GM10248 (cell line): ENCODE measurements at regions not wholly inside any gene's neighbourhood (a gene's known extent, or its start where the extent isn't known, plus 50 kb on each side); places are given as distances from the start of the nearest gene placed in this dataset.

Experiments
- CTCF ChIA-PET: fragments of 300-600 bp; sonication (Branson Sonifier 250); formaldehyde crosslinking; extraction: SDS; loops from one replicate; lab custom pipeline; 2021; ENCODE audit warnings: antibody characterized with exemption; lab: Yijun Ruan, JAX
- POLR2A ChIA-PET: fragments of 350-650 bp; sonication (Branson Sonifier 250); formaldehyde crosslinking; extraction: SDS; loops from one replicate; lab custom pipeline; 2020; ENCODE audit warnings: antibody characterized with exemption; lab: Yijun Ruan, JAX
- DNase-seq: peaks from one replicate; pipeline ENCODE4 v3.0.0; 2012; ENCODE audit errors: extremely low spot score
- TF ChIP-seq, protein P1 (sequence below): IDR thresholded peaks from 2 replicates; pipeline ENCODE4 v1.5.1; 2012; ENCODE audit warnings: mild to moderate bottlenecking, low read depth; ENCODE audit errors: extremely low read depth, missing control alignments, control extremely low read depth

DNA sequence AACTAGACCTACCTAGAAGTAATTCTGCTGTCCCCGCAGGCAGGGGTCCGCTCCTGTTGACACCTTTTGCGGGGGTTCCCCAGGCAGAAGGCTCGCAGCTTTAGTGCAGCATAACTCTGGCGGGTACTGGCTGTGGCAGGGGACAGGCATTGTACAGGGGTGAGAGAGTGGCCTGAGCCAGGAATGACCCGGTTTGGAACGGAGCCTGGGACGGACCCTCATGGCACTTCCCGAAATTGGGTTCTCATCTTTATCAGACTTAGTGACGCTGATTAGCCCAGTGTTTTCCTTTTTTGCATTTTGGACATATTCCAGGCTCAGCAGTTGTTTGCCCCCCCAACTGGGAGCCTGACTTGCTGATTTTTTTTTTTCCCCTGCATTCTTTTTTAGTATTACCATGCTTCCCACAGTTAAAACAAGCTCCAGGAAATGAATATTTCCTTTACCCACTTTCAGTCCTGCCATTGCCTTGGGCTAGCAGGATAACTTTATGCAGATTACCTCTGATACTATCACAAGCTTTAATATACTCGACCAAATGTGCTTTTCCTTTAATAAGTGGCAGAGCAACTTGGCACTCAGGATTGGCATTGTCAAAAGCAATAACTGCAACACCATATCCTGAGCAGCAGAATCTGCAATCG, 55.8 kb upstream of the WDR1 start:
- no peak for DNase-seq
- POLR2A ChIA-PET = no interaction called here
- CTCF ChIA-PET = interaction anchor here (4.1 kb wide), 1 partner anchor 8 kb away, joined by 17 read pairs; no protein-coding TSS in a partner anchor
- TF ChIP-seq, protein P1, sequence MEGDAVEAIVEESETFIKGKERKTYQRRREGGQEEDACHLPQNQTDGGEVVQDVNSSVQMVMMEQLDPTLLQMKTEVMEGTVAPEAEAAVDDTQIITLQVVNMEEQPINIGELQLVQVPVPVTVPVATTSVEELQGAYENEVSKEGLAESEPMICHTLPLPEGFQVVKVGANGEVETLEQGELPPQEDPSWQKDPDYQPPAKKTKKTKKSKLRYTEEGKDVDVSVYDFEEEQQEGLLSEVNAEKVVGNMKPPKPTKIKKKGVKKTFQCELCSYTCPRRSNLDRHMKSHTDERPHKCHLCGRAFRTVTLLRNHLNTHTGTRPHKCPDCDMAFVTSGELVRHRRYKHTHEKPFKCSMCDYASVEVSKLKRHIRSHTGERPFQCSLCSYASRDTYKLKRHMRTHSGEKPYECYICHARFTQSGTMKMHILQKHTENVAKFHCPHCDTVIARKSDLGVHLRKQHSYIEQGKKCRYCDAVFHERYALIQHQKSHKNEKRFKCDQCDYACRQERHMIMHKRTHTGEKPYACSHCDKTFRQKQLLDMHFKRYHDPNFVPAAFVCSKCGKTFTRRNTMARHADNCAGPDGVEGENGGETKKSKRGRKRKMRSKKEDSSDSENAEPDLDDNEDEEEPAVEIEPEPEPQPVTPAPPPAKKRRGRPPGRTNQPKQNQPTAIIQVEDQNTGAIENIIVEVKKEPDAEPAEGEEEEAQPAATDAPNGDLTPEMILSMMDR = no peak

- TF ChIP-seq, protein P1 = no peak
- ChIA-PET POLR2A (no interaction called here), CTCF (interaction anchor here (0.9 to 1.6 kb wide), 3 partner anchors 13 to 125 kb away, joined by 3 to 6 read pairs (median 3); no protein-coding TSS in a partner anchor)
- DNase-seq = no peak
These were observed 54.5 kb upstream of the WDR1 start for GRCh38 chr4:10171055-10171454.

- ChIA-PET CTCF (interaction anchor here (1.6 to 2.8 kb wide), 2 partner anchors 12 to 17 kb away, joined by 6 to 21 read pairs; no protein-coding TSS in a partner anchor), POLR2A (no interaction called here)
- DNase-seq = no peak
- TF ChIP-seq, protein P1 = no peak
These were observed 53.3 kb upstream of the WDR1 start for GRCh38 chr4:10169839-10170387.

DNA sequence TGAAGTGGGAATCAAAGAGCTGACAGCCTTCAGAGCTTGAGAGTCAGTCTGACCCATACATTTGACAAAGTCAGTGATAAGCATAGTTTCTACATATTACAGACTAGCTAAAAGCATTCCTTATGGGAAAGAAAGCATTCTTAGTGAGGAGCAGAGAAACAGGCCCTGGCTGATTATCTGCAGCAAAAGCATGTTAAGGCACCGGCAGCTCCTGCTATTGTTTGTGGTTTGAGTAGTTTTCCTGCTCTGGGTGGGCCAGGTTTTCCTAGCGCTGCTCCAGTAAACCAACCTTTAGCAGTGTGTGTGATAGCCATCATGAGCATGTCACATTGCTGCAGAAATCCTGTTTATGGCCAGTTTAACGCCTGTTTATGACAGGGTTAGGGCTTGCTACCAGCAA, 51.6 kb upstream of the WDR1 start:
- ChIA-PET POLR2A (no interaction called here), CTCF (interaction anchor here (0.9 to 2.8 kb wide), 5 partner anchors 9 to 381 kb away, joined by 3 to 21 read pairs (median 4); no protein-coding TSS in a partner anchor)
- DNase-seq = no peak
- TF ChIP-seq, protein P1 = no peak

DNA sequence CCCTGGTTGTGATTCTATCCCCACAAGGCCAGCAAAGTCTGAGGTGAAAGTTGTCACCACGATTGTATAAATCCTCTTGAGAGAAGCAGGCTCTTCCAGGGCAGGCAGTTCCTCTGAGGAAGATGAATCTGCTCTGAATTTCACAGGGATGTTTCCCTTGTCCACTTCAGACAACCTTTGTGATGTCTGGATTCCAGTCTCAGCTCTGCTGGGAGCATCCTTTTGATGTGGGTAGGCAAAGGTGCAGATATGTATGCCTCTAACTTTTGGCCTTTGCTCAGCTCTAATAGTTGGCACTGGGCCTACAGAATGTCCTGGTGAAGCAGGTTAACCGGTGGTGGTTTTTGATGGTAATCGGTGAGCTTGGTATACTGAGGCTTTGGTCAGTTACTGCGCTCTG, 50.6 kb upstream of the WDR1 start:
- CTCF ChIA-PET = interaction anchor here (2.6 to 2.8 kb wide), 2 partner anchors 8 to 14 kb away, joined by 11 to 21 read pairs; no protein-coding TSS in a partner anchor

More for the DNA sequence above, 50.6 kb upstream of the WDR1 start:
- POLR2A ChIA-PET = no interaction called here
- TF ChIP-seq, protein P1 = no peak
- DNase-seq = no peak
